ENCODE measurements at regions not wholly inside any gene's neighbourhood (a gene's known extent, or its start where the extent isn't known, plus 50 kb on each side); places are given as distances from the start of the nearest gene placed in this dataset.

GRCh38 chr5:89097103-89097502, 214.1 kb upstream of the MEF2C start:
- no peaks in the 10 kb centered on the region for H3K27me3 ChIP-seq (ENCODE audit: control insufficient read depth, insufficient read depth, low read length)
- ChIA-PET CTCF (no interaction called here), POLR2A (no interaction called here)
- TF ChIP-seq, protein P1, sequence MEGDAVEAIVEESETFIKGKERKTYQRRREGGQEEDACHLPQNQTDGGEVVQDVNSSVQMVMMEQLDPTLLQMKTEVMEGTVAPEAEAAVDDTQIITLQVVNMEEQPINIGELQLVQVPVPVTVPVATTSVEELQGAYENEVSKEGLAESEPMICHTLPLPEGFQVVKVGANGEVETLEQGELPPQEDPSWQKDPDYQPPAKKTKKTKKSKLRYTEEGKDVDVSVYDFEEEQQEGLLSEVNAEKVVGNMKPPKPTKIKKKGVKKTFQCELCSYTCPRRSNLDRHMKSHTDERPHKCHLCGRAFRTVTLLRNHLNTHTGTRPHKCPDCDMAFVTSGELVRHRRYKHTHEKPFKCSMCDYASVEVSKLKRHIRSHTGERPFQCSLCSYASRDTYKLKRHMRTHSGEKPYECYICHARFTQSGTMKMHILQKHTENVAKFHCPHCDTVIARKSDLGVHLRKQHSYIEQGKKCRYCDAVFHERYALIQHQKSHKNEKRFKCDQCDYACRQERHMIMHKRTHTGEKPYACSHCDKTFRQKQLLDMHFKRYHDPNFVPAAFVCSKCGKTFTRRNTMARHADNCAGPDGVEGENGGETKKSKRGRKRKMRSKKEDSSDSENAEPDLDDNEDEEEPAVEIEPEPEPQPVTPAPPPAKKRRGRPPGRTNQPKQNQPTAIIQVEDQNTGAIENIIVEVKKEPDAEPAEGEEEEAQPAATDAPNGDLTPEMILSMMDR (IDR thresholded peaks at IDR 0.05; ENCODE audit: insufficient read depth, low read depth, low read length), result no peak
- H3K36me3 ChIP-seq (ENCODE audit: control insufficient read depth, insufficient read depth, low read length), result no peaks in the 10 kb centered on the region
- no peak overlapping the region for H3K4me3 ChIP-seq (ENCODE audit: low read depth, low read length)
- no peak for DNase-seq (ENCODE audit: low read depth)

DNA sequence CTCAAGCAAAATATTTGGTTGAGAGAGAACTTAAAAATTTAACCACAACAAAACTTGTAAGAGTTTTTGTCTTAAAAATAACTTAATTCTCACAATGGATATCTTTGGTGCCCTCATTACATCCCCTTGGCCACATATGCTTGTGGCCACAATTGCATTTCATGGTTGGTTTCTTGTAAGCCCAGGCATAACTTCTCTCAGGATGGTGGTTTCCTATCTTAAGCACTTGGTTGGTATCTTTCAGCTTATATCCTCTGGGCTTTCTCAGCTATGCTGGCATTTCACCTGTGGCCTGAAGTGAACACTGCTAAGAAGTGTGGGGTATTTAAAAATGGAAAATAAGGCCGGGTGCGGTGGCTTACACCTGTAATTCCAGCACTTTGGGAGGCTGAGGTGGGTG, 212.4 kb upstream of the MEF2C start:
- ChIA-PET CTCF (no interaction called here), POLR2A (no interaction called here)
- H3K27me3 ChIP-seq (ENCODE audit: control insufficient read depth, insufficient read depth, low read length), result no peaks in the 10 kb centered on the region
- H3K36me3 ChIP-seq (ENCODE audit: control insufficient read depth, insufficient read depth, low read length), result no peaks in the 10 kb centered on the region
- no peak for DNase-seq (ENCODE audit: low read depth)
- H3K4me3 ChIP-seq (ENCODE audit: low read depth, low read length), result no peak overlapping the region
- TF ChIP-seq, protein P1 (IDR thresholded peaks at IDR 0.05; ENCODE audit: insufficient read depth, low read depth, low read length), result no peak

- DNase-seq (ENCODE audit: low read depth), result no peak
- H3K27me3 ChIP-seq (ENCODE audit: control insufficient read depth, insufficient read depth, low read length), result no peaks in the 10 kb centered on the region
- ChIA-PET CTCF (interaction anchor here (0.6 kb wide), 1 partner anchor 48 kb away, joined by 3 read pairs; no protein-coding TSS in a partner anchor), POLR2A (no interaction called here)
- no peak overlapping the region for H3K4me3 ChIP-seq (ENCODE audit: low read depth, low read length)
- H3K36me3 ChIP-seq (ENCODE audit: control insufficient read depth, insufficient read depth, low read length), result no peaks in the 10 kb centered on the region
- TF ChIP-seq, protein P1 (IDR thresholded peaks at IDR 0.05; ENCODE audit: insufficient read depth, low read depth, low read length), result no peak
Measured at GRCh38 chr5:89090037-89090436, 207.1 kb upstream of the MEF2C start.

GRCh38 chr5:89087551-89088318, 204.8 kb upstream of the MEF2C start:
- CTCF ChIA-PET, result interaction anchor here (0.9 kb wide), 1 partner anchor 359 kb away, joined by 3 read pairs; no protein-coding TSS in a partner anchor
- TF ChIP-seq, protein P1 (IDR thresholded peaks at IDR 0.05; ENCODE audit: insufficient read depth, low read depth, low read length), result no peak
- H3K27me3 ChIP-seq (ENCODE audit: control insufficient read depth, insufficient read depth, low read length), result no peaks in the 10 kb centered on the region

DNA sequence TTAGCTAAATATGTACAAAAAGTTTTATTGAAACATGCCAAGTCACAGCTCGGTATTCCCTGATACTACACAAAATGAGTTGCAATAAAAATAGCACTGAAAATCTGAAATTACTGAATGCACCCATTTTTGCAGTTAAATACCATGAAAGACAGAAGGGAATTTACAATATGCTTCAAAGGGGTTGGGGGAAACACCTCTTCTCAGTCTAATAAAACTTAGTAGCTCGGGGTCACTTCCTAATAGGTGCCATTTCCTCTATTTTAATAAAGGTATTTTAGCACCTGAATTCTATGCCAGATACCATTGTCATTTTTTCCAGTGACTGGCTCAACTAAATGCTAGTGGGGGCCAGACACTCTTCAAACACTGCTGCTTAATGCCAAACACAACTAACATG, 204.1 kb upstream of the MEF2C start:
- TF ChIP-seq, protein P1 (IDR thresholded peaks at IDR 0.05; ENCODE audit: insufficient read depth, low read depth, low read length), result no peak
- Histone ChIP-seq H3K4me3 (ENCODE audit: low read depth, low read length) (no peak overlapping the region), H3K27me3 (ENCODE audit: control insufficient read depth, insufficient read depth, low read length) (no peaks in the 10 kb centered on the region), H3K36me3 (ENCODE audit: control insufficient read depth, insufficient read depth, low read length) (no peaks in the 10 kb centered on the region)
- DNase-seq (ENCODE audit: low read depth), result no peak
- POLR2A ChIA-PET, result no interaction called here
- CTCF ChIA-PET, result interaction anchor here (0.9 kb wide), 1 partner anchor 358 kb away, joined by 3 read pairs; no protein-coding TSS in a partner anchor

More at GRCh38 chr5:89087551-89088318, 204.8 kb upstream of the MEF2C start:
- POLR2A ChIA-PET, result no interaction called here
- Histone ChIP-seq H3K4me3 (ENCODE audit: low read depth, low read length) (no peak overlapping the region), H3K36me3 (ENCODE audit: control insufficient read depth, insufficient read depth, low read length) (no peaks in the 10 kb centered on the region)
- DNase-seq (ENCODE audit: low read depth), result no peak

All from BJ (cell line).